ENCODE measurements at regions not wholly inside any gene's neighbourhood (a gene's known extent, or its start where the extent isn't known, plus 50 kb on each side); places are given as distances from the start of the nearest gene placed in this dataset.

GRCh38 chr16:59330019-59330670 is 596.0 kb upstream of the GOT2 start:
- DNase-seq (ENCODE audit: low read depth), result no peak

DNA sequence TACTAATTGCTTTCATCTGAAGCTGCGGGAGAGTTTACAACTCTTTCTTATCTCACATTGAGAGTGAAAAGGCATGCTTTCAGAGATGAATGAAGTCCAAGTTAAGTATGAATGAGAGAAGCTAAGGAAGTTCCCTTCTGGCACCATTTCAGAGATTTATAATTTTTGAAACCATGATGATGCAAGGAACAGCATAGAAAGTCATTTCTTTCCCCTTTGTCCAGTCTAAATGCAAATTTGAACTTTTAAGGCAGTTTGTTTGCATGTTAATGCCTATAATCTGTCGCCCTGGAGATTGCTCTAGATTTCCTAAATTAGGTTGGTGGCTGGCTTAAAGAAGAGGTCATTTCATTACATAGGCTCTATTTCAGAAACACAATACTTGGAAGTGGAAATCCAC is 594.8 kb upstream of the GOT2 start:
- no peak for DNase-seq (ENCODE audit: low read depth)

GRCh38 chr16:59327894-59328293 is 593.8 kb upstream of the GOT2 start:
- DNase-seq (ENCODE audit: low read depth), result no peak

DNA sequence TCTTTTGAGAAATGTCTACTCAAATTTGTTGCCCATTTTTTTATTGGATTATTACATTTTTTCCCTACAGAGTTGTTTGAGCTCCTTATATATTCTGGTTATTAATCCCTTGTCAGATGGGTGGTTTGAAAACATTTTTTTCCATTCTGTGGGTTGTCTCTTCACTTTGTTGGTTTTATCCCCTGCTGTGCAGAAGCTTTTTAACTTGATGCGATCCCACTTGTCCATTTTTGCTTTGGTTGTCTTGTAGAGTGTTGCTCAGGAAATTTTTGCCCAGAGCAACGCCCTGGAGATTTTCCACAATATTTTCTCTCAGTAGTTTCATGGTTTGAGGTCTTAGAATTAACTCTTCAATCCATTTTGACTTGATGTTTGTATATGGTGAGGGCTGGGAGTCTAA is 592.8 kb upstream of the GOT2 start:
- no peak for DNase-seq (ENCODE audit: low read depth)

DNA sequence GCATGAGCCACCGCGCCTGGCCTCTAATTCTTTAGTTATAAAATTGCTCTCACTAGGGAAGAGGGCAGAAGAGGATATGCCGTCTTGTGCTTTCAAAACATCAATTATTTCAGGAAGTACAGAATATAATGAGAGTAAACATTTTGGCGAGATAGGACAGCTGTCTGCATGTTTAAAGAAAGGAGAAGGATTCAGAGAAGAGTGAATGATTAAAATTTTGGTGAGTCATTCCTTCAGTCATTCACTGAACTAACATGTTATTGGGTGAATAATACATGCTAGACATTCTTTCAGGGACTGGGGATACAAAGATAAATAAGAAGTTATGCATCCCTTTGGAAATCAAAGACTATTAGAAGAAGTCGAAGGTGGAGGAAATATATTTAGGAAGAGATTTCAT is 590.3 kb upstream of the GOT2 start:
- DNase-seq (ENCODE audit: low read depth), result no peak

DNA sequence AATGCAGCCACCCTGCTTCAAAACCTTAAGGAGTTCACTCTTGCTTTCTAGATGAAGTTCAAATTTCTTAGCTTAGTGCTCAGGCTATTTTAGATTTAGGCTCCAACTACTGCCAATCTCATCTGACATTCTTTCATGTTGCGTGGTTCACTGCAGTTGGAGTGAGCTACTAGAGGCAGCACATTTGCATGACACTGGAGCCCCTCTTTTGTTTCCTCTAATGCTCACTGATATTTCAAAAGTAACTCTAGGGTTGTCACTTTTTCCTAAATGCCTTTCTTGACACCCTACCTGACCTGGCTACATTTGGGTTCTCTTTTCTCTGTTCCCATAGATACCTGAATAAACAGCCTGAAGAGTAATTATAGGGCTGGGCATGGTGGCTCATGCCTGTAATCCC is 586.5 kb upstream of the GOT2 start:
- DNase-seq (ENCODE audit: low read depth), result no peak

- no peak for DNase-seq (ENCODE audit: low read depth)
These were observed 585.8 kb upstream of the GOT2 start for GRCh38 chr16:59319871-59320270.

- no peak for DNase-seq (ENCODE audit: low read depth)
These were observed 571.7 kb upstream of the GOT2 start for GRCh38 chr16:59305850-59306249.

DNA sequence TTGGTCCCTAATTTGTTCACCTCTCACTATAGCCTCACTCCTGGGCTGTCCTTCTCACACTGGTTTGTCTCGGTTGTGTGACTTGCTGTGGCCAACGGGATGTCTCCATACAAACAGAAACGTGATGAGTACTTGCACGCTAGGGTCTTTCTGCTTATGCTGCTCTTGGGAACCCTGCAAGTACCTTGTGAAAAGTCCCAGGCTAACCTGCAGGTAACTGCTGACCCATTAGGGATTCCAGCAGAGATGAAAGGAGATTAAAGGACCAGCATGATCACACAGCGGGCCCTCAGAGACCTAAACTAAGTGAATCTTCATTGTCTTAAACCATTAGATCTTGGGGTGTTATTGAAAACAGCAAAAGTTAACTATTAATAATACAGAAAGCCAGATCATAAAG is 562.8 kb upstream of the GOT2 start:
- DNase-seq (ENCODE audit: low read depth), result no peak

DNA sequence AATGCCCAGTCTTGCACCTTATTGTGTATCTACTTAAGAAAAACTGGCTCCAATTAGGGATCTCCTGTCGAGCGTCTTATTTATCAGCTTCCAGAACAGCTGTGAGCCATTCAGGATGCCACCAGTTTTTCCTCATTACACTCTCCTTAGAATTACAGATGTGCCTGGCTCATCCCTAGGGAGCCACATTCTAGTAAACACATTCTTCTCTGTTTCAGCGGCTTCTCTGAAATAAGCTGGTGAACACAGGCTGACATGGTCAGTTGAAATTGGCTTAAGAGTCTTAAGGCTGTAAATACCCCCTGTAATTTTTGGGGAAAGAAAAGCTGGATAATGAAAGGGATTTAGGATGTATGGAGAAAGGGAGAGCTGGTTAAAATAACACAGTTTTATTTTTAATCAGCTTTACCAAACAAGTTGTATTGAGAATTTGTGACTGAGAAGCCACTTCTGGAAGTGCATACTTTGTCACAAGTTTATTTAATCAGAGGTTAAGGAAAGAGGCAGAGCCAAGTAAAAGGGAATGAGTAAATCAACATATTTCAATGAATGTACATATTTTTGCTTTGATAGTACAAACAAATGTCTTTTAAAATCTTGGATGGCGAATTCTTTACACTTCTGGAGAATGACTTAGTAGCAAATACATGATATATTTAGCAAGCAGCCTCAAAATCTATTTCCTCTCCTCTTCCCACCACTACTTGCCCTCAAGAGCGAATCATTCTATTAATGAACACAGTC is 562.0 kb upstream of the GOT2 start:
- no peak for DNase-seq (ENCODE audit: low read depth)

- no peak for DNase-seq (ENCODE audit: low read depth)
These were observed 561.4 kb upstream of the GOT2 start for GRCh38 chr16:59295474-59295873.

GRCh38 chr16:59290718-59291117 is 556.6 kb upstream of the GOT2 start:
- DNase-seq (ENCODE audit: low read depth), result no peak

- DNase-seq (ENCODE audit: low read depth), result no peak
These were observed 555.0 kb upstream of the GOT2 start for GRCh38 chr16:59289151-59289550.

- DNase-seq (ENCODE audit: low read depth), result no peak
These were observed 540.0 kb upstream of the GOT2 start for GRCh38 chr16:59274141-59274540.

DNA sequence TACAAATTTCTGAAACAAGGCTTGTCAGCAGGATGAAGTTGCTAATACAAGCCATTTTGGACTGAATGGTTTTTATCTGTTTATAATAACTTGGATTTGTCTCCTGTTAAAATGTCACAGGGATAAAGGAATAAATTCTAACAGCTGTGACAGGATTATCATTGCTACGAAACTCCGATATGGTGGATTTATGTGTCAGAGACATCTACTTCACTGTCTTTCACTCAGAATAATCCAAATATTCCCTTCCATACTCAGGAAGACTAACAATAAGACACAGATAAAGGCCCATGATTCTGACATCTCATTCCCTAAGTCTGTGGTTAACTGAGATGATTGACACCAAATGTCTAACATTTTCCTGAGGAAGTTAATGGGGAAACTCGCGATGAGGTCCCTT is 529.8 kb upstream of the GOT2 start:
- DNase-seq (ENCODE audit: low read depth), result no peak

DNA sequence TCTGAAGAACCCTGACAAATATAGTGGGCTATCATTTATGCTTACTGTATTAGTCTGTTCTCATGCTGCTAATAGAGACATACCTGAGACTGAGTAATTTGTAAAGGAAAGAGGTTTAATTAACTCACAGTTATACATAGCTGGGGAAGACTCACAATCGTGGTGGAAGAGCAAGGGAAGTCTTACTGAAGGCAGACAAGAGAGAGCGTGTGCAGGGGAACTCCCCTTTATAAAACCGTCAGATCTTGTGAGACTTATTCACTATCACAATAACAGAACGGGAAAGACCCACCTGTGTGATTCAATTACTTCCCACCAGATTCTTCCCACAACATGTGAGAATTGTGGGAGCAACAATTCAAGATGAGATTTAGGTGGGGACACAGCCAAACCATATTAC is 526.8 kb upstream of the GOT2 start:
- DNase-seq (ENCODE audit: low read depth), result no peak

DNA sequence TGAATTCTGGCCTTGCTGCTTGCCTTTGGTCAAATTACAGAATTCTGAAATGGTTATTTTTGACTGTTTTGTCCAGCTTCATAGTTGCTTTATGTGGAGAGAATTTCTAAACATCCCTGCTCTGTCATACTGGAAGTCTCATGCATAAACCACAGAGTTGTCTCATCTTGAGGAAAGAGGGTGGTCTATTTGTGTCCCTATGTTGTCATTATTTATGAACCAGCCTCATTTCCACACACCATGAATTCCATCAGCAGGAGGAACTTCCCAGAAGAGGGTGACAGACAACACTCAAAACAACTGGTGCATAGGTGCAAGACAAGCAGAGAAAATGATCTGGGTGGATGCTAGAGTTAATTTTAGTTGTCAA is 525.8 kb upstream of the GOT2 start:
- no peak for DNase-seq (ENCODE audit: low read depth)

DNA sequence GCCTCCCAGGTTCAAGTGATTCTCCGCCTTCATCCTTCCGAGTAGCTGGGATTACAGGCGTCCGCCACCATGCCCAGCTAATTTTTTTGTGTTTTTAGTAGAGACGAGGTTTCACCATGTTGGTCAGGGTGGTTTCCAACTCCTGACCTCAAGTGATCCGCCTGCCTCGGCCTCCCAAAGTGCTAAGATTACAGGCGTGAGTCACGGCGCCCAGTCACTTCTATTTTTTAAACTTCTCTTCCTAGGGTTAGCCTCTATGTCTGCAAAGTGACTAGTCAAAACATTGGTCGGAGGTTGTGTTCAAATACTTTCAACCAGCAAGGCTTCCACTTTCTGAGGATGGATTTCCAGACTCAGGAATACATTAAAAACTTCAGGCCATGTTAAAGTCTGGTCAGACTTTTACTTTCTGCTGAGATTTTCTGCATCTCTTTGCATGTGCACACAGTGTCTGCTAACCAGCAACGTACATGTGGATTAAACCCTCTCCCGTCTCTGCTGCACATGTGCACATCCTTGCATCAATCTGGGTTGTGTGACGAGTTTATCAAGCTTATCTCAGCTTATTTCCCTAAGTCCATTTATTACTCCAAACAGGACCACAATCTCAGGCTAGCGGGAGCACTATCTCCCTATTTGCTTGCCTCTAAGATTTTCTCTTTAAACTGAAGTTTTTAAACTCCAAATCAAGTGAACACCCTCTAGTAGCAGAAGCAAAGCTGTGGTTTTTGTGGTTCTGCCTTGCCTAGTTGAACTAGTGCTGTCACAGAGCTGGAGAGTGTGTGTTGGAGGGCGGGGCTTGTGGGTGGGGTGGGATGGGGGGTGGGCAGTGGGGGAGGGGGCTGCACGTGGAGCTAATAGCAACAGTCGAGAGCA is 525.2 kb upstream of the GOT2 start:
- peak; percentile 31 for DNase-seq (ENCODE audit: low read depth)

- no peak for DNase-seq (ENCODE audit: low read depth)
These were observed 518.2 kb upstream of the GOT2 start for GRCh38 chr16:59252317-59252716.

- DNase-seq (ENCODE audit: low read depth), result no peak
These were observed 514.9 kb upstream of the GOT2 start for GRCh38 chr16:59249011-59249410.

- DNase-seq (ENCODE audit: low read depth), result no peak
These were observed 508.4 kb upstream of the GOT2 start for GRCh38 chr16:59242556-59242955.

DNA sequence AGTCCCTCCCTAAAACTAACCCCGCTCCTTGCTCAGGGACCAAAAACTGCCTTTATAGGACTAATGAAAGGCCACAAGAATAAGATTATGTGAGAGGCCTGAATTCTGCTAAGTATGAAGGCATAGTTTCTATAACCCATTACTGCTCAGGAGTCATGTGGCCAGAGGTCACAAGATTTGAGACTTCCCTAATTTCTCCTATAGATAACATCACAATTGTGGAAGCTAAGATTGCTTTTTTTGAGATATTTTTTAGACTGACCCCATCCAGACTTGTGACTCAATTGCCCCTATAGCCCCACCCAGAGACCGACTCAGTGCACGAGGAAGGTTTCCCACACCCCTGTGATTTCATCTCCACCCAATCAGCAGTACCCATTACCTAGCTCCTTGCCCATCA is 504.1 kb upstream of the GOT2 start:
- DNase-seq (ENCODE audit: low read depth), result no peak

- no peak for DNase-seq (ENCODE audit: low read depth)
These were observed 502.8 kb upstream of the GOT2 start for GRCh38 chr16:59236804-59237458.

Measured in stromal cell of bone marrow (primary cell).